Right lung (tissue), 2 donors: ENCODE measurements at regions not wholly inside any gene's neighbourhood (a gene's known extent, or its start where the extent isn't known, plus 50 kb on each side); places are given as distances from the start of the nearest gene placed in this dataset.

Experiments
- DNase-seq, 2 donors: peaks; one replicate each; pipeline ENCODE4 v3.0.0-alpha.2; 2013

- DNase-seq: peak in 1 of 2 donors; percentile 8
These were observed 289.8 kb upstream of the POU3F1 start for GRCh38 chr1:38336301-38336923.

GRCh38 chr1:38334930-38335592, 288.5 kb upstream of the POU3F1 start:
- no peak for DNase-seq

- DNase-seq: no peak
These were observed 286.2 kb upstream of the POU3F1 start for GRCh38 chr1:38332649-38333310.

- no peak for DNase-seq
These were observed 285.1 kb upstream of the POU3F1 start for GRCh38 chr1:38331496-38332210.

DNA sequence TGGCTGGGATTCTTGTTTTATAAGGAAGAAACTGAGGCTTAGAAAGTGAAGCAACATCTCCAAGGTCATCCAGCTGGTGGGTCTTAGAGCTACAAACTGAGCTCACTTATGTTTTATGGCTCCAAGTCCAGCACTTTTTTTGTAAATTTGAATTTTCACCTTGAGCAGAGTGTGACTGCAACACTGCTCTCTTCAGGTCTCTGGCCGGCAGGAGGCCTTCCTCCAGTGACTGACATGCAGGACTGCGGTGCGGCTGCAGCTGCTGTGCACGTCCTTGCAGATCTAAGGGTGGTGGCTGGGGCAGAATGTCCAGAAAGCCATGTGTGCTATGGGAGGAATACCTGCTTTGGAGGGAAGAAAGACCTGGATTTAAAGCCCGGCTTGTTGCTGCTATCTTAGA, 284.2 kb upstream of the POU3F1 start:
- no peak for DNase-seq

DNA sequence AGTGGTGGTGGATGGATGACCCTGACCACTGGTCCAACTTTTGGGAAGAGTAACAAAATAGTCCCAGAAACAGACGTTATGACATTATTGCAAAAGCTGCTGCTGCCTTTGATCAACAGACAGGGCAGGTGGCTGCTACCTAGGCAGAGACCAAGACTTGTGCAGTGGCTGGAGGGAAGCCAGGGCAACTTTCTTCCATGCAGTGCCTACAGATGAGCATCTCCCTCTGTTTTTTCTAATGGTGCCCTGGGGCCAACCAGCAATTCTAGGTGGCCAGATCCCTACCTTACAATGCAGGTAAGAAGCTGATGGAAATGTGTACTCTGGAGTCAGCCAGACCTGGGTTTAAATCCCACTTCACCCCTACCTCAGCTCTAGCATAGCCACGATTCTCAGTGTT, 283.1 kb upstream of the POU3F1 start:
- no peak for DNase-seq

GRCh38 chr1:38328278-38329035, 281.9 kb upstream of the POU3F1 start:
- DNase-seq: no peak

GRCh38 chr1:38327559-38327973, 281.0 kb upstream of the POU3F1 start:
- peak; percentile 16 to 35 for DNase-seq

GRCh38 chr1:38326856-38327255, 280.3 kb upstream of the POU3F1 start:
- DNase-seq: no peak

DNA sequence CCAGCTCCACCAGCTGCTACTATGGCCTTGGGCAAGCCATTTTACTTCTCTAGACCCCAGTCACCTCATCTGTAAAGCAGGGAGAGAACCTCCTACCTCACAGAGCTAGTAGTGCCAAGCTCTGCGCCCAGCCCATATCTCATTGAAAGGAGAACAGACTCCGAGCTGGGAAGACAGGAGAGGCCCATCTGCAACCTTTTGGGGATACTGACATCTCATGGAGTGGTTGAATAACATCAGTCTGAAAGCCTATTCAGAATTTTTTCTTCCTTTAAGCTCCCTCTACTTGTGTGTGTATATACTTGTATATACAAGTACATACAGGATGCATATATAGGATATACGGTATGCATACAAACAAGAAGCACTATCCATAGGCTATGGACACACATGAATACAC, 279.5 kb upstream of the POU3F1 start:
- no peak for DNase-seq

GRCh38 chr1:38312753-38313152, 266.2 kb upstream of the POU3F1 start:
- no peak for DNase-seq

DNA sequence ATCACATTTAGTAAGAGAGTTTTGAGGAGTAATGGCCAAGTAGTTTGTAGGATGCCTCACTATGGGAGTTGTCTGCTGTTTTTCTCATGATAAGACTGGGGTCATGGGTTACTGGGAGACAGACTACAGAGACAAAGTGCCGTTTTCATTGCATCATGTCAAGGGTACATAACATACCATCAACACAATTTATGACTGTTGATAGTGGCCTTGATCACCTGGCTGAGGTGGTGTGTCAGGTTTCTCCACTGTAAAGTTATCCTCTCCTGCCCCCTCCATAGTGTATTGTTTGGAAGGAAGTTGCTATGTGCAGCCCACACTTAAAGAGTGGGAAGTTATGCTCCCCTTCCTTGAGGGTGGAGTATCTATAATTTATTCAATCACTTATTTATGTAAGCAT, 263.5 kb upstream of the POU3F1 start:
- no peak for DNase-seq

GRCh38 chr1:38308780-38309179, 262.2 kb upstream of the POU3F1 start:
- DNase-seq: no peak

DNA sequence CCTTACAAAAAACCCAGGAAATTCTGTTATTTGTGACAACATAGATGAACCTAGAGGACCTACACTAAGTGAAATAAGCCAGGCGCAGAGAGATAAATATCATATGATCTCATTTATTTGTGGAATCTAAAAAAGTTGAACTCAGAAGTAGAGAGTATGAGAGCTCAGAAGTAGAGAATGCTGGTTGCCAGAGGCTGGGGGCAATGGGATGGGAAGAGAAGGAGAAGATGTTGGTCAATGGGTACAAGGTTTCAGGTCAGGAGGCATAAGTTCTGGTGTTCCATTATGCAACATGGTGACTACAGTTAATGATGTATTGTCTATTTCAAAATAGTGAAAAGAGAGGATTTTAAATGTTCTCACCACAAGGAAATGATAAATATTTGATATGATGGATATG, 259.1 kb upstream of the POU3F1 start:
- no peak for DNase-seq

DNA sequence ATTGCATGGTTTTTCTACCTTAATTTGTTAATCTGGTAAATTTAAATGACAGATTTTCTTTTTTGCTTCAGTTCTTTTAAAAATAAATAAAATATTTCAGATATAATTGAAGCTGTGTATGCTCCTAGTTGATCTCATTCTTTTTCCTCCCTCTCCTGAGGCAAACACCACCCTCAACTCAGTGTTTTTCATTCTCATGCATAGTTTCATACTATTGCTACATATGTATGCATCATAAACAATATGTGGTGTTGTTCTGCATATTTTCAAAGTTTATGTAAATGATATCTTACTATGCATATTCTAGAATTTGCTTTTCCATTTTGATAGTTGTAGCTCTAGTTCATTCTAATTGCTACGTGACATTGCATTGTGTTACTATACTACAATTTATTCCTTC, 257.2 kb upstream of the POU3F1 start:
- no peak for DNase-seq

- DNase-seq: no peak
These were observed 254.4 kb upstream of the POU3F1 start for GRCh38 chr1:38301040-38301439.

DNA sequence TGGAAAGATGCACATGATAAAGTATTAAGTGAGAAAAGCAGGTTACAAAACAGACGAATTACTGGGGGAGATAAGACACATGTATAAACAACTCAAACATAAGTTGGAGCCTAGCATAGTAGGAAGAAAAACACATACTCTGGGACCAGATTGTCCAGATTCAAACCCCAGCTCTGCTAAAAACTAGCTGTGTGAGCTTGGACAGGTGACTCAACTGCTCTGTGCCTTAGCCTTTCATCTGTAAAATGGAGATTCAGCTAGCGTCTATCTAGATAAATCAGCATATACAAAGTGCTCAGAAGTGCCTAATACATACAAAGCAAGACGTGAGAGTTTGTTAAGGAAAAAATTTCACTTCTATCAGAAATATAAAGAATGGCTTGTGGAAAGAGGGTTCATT, 254.0 kb upstream of the POU3F1 start:
- no peak for DNase-seq

DNA sequence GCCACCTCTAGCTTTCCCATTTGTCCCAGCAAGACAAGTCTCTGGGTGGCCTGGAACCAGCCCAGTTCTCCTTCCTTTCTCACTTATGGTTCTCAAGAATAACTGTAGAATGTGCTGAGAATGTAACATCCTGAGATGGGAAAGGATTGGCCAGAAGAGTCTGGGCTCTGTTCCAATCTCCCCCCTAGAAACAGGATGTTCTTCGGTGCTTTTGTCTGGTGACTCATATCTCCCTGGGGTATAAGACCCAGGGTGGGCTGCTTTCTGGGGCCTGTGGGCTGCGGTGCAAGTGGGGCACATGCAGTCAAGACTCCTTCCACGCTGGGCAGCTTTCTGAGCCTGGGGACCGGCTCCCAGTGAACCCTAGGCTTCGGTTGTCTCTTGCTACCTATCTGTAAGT, 251.2 kb upstream of the POU3F1 start:
- no peak for DNase-seq

DNA sequence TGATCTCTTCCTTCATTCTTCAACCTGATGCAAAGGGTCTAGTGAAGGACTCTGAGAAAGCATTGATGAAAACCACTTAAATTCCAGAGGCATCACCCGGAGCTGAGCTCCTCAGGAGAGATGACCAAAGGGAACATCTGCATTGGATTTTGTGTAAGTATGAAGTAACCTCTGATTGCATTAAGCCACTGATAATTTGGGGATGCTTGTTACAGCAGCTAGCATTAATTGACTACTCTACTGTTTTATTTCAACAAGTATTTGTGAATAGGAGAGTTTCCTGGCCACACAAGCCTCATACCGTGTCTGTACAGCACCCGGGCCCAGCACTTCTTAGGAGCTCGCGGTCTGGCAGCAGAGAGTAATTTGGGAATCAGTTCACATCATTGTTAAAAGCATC, 250.7 kb upstream of the POU3F1 start:
- no peak for DNase-seq

DNA sequence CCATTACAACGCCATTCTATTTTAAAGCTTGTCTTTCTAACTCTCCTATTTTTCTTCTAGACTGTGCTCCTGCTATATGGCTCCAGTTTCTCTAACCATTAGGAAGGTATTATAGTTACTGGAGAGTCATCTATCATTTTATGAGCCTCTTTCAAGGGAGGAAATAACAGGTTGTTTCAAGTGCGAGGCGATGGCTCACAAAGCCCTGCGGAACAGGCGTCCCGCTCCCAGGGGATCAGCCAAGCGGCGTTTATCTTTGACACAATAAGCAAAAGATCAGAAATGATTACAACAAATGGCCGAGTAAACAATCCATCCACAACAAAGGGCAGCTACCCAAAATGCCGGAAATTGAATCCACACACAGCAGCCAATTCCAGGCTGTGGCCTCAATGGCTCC, 249.5 kb upstream of the POU3F1 start:
- no peak for DNase-seq

GRCh38 chr1:38293567-38293966, 247.0 kb upstream of the POU3F1 start:
- no peak for DNase-seq

GRCh38 chr1:38292969-38293368, 246.4 kb upstream of the POU3F1 start:
- no peak for DNase-seq
